Umbilical cord (tissue), 1 donor: ENCODE measurements at regions not wholly inside any gene's neighbourhood (a gene's known extent, or its start where the extent isn't known, plus 50 kb on each side); places are given as distances from the start of the nearest gene placed in this dataset.
"Not testable (repeated sequence)": the region's sequence is repeated elsewhere in the genome, so short reads cannot be mapped to it uniquely, and the experiment has no call there.

ENCODE experiments used
- DNase-seq: peaks from one replicate; pipeline ENCODE4 v3.0.0-alpha.2; 2015; ENCODE audit warnings: low spot score

GRCh38 chr17:33819539-33819938, 435.5 kb upstream of the CCL2 start:
- DNase-seq, result no peak

GRCh38 chr17:33832262-33832661, 422.8 kb upstream of the CCL2 start:
- no peak for DNase-seq

- DNase-seq, result no peak
These were observed 417.8 kb upstream of the CCL2 start for GRCh38 chr17:33837281-33837680.

GRCh38 chr17:33838281-33838680, 416.8 kb upstream of the CCL2 start:
- no peak for DNase-seq

GRCh38 chr17:33847900-33848299, 407.2 kb upstream of the CCL2 start:
- DNase-seq, result no peak

GRCh38 chr17:33848433-33848832, 406.7 kb upstream of the CCL2 start:
- DNase-seq, result no peak

GRCh38 chr17:33854596-33854995, 400.5 kb upstream of the CCL2 start:
- DNase-seq, result no peak

GRCh38 chr17:33858121-33858520, 397.0 kb upstream of the CCL2 start:
- DNase-seq, result no peak

- no peak for DNase-seq
These were observed 396.4 kb upstream of the CCL2 start for GRCh38 chr17:33858682-33859081.

- no peak for DNase-seq
These were observed 392.1 kb upstream of the CCL2 start for GRCh38 chr17:33862772-33863602.

- DNase-seq, result no peak
These were observed 390.3 kb upstream of the CCL2 start for GRCh38 chr17:33864758-33865229.

GRCh38 chr17:33868899-33869298, 386.2 kb upstream of the CCL2 start:
- no peak for DNase-seq

- DNase-seq, result no peak
These were observed 384.1 kb upstream of the CCL2 start for GRCh38 chr17:33870936-33871335.

GRCh38 chr17:33871720-33872540, 383.2 kb upstream of the CCL2 start:
- DNase-seq, result peak; percentile 1

GRCh38 chr17:33873201-33873617, 381.9 kb upstream of the CCL2 start:
- DNase-seq, result no peak

- no peak for DNase-seq
These were observed 380.4 kb upstream of the CCL2 start for GRCh38 chr17:33874617-33875060.

- DNase-seq, result no peak
These were observed 379.1 kb upstream of the CCL2 start for GRCh38 chr17:33875973-33876372.

GRCh38 chr17:33882273-33882672, 372.8 kb upstream of the CCL2 start:
- not testable (repeated sequence) for DNase-seq

GRCh38 chr17:33882677-33883076, 372.4 kb upstream of the CCL2 start:
- not testable (repeated sequence) for DNase-seq

- no peak for DNase-seq
These were observed 366.6 kb upstream of the CCL2 start for GRCh38 chr17:33888455-33888854.

- no peak for DNase-seq
These were observed 366.0 kb upstream of the CCL2 start for GRCh38 chr17:33889040-33889439.

GRCh38 chr17:33889766-33890165, 365.3 kb upstream of the CCL2 start:
- no peak for DNase-seq
